ENCODE measurements at regions not wholly inside any gene's neighbourhood (a gene's known extent, or its start where the extent isn't known, plus 50 kb on each side); places are given as distances from the start of the nearest gene placed in this dataset.

DNA sequence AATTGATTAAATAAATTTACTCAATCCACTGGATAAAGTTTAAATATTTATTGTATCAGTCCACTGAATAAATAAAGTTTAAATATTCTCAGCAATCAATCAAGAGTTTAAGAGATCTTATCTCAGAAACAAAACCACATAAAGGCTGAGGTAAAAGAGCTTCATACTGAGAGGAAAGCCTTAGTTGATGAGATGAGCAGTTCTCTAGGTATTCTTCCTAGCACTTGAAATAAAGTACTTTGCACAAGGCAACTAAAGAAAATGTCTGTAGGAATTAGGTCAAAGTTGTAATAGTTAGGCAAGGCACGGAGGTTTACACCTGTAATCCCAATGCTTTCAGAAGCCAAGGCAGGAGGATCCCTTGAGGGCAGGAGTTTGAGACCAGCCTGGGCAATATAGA, 63.5 kb downstream of the UCHL1 start:
- TF ChIP-seq, protein P1, sequence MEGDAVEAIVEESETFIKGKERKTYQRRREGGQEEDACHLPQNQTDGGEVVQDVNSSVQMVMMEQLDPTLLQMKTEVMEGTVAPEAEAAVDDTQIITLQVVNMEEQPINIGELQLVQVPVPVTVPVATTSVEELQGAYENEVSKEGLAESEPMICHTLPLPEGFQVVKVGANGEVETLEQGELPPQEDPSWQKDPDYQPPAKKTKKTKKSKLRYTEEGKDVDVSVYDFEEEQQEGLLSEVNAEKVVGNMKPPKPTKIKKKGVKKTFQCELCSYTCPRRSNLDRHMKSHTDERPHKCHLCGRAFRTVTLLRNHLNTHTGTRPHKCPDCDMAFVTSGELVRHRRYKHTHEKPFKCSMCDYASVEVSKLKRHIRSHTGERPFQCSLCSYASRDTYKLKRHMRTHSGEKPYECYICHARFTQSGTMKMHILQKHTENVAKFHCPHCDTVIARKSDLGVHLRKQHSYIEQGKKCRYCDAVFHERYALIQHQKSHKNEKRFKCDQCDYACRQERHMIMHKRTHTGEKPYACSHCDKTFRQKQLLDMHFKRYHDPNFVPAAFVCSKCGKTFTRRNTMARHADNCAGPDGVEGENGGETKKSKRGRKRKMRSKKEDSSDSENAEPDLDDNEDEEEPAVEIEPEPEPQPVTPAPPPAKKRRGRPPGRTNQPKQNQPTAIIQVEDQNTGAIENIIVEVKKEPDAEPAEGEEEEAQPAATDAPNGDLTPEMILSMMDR (IDR thresholded peaks at IDR 0.05; ENCODE audit: insufficient read depth, low read length) = no peak
- TF ChIP-seq POLR2AphosphoS5 (IDR thresholded peaks at IDR 0.05; ENCODE audit: low read depth) = no peak
- TF ChIP-seq, protein P2, sequence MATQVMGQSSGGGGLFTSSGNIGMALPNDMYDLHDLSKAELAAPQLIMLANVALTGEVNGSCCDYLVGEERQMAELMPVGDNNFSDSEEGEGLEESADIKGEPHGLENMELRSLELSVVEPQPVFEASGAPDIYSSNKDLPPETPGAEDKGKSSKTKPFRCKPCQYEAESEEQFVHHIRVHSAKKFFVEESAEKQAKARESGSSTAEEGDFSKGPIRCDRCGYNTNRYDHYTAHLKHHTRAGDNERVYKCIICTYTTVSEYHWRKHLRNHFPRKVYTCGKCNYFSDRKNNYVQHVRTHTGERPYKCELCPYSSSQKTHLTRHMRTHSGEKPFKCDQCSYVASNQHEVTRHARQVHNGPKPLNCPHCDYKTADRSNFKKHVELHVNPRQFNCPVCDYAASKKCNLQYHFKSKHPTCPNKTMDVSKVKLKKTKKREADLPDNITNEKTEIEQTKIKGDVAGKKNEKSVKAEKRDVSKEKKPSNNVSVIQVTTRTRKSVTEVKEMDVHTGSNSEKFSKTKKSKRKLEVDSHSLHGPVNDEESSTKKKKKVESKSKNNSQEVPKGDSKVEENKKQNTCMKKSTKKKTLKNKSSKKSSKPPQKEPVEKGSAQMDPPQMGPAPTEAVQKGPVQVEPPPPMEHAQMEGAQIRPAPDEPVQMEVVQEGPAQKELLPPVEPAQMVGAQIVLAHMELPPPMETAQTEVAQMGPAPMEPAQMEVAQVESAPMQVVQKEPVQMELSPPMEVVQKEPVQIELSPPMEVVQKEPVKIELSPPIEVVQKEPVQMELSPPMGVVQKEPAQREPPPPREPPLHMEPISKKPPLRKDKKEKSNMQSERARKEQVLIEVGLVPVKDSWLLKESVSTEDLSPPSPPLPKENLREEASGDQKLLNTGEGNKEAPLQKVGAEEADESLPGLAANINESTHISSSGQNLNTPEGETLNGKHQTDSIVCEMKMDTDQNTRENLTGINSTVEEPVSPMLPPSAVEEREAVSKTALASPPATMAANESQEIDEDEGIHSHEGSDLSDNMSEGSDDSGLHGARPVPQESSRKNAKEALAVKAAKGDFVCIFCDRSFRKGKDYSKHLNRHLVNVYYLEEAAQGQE (IDR thresholded peaks at IDR 0.05; ENCODE audit: insufficient replicate concordance, low read depth) = no peak

Measured in HL-60 (cell line).